GM18868 (cell line): ENCODE measurements at regions not wholly inside any gene's neighbourhood (a gene's known extent, or its start where the extent isn't known, plus 50 kb on each side); places are given as distances from the start of the nearest gene placed in this dataset.

Source experiments
- ATAC-seq: cut with Tn5 transposase; IDR thresholded peaks from one replicate; pipeline ENCODE4 v1.9.1; 2021; ENCODE audit warnings: mild to moderate bottlenecking, moderate library complexity; ENCODE audit not compliant: unreplicated experiment

GRCh38 chr3:30113906-30114305 lies 492.5 kb upstream of the TGFBR2 start:
- no peak for ATAC-seq

GRCh38 chr3:30114918-30115317 lies 491.5 kb upstream of the TGFBR2 start:
- no peak for ATAC-seq

- no peak for ATAC-seq
Observed at GRCh38 chr3:30122359-30122758, 484.0 kb upstream of the TGFBR2 start.

GRCh38 chr3:30123224-30123623 lies 483.2 kb upstream of the TGFBR2 start:
- no peak for ATAC-seq

- no peak for ATAC-seq
Observed at GRCh38 chr3:30123755-30124154, 482.6 kb upstream of the TGFBR2 start.

GRCh38 chr3:30124435-30125370 lies 481.7 kb upstream of the TGFBR2 start:
- no peak for ATAC-seq

- ATAC-seq: no peak
Observed at GRCh38 chr3:30129765-30130164, 476.6 kb upstream of the TGFBR2 start.

- ATAC-seq: no peak
Observed at GRCh38 chr3:30130391-30130790, 476.0 kb upstream of the TGFBR2 start.

- no peak for ATAC-seq
Observed at GRCh38 chr3:30131191-30131590, 475.2 kb upstream of the TGFBR2 start.

- no peak for ATAC-seq
Observed at GRCh38 chr3:30135190-30135589, 471.2 kb upstream of the TGFBR2 start.

- ATAC-seq: no peak
Observed at GRCh38 chr3:30139283-30139682, 467.1 kb upstream of the TGFBR2 start.

- no peak for ATAC-seq
Observed at GRCh38 chr3:30140356-30141075, 465.9 kb upstream of the TGFBR2 start.

GRCh38 chr3:30141178-30141581 lies 465.2 kb upstream of the TGFBR2 start:
- no peak for ATAC-seq

GRCh38 chr3:30141927-30142326 lies 464.5 kb upstream of the TGFBR2 start:
- ATAC-seq: no peak

- ATAC-seq: no peak
Observed at GRCh38 chr3:30142946-30143345, 463.5 kb upstream of the TGFBR2 start.

GRCh38 chr3:30145281-30145680 lies 461.1 kb upstream of the TGFBR2 start:
- no peak for ATAC-seq

- no peak for ATAC-seq
Observed at GRCh38 chr3:30146978-30147377, 459.4 kb upstream of the TGFBR2 start.

- ATAC-seq: no peak
Observed at GRCh38 chr3:30154853-30155252, 451.5 kb upstream of the TGFBR2 start.

GRCh38 chr3:30155755-30156154 lies 450.6 kb upstream of the TGFBR2 start:
- no peak for ATAC-seq

GRCh38 chr3:30156586-30157498 lies 449.6 kb upstream of the TGFBR2 start:
- ATAC-seq: no peak

- no peak for ATAC-seq
Observed at GRCh38 chr3:30161375-30161774, 445.0 kb upstream of the TGFBR2 start.
